ENCODE measurements at regions not wholly inside any gene's neighbourhood (a gene's known extent, or its start where the extent isn't known, plus 50 kb on each side); places are given as distances from the start of the nearest gene placed in this dataset.

GRCh38 chr3:64932016-64932518, 244.3 kb upstream of the ADAMTS9 start:
- no peak overlapping the region for H3K27ac ChIP-seq (ENCODE audit: low read depth)
- Mint-ChIP-seq H3K4me1 (no peaks in the 10 kb centered on the region), H3K9me3 (peaks cover 25% of the 10 kb centered on the region), H3K36me3 (ENCODE audit: low read depth) (peaks cover 13% of the 10 kb centered on the region; the same call in 2 of the 3 replicates), H3K27me3 (ENCODE audit: insufficient read depth, low read depth, poor library complexity) (no peaks in the 10 kb centered on the region), H3K4me3 (no peak overlapping the region), H3K27ac (no peak overlapping the region)
- DNase-seq (ENCODE audit: low spot score) (no peak), ATAC-seq (no peak)
- H3K4me3 ChIP-seq = no peak overlapping the region
- H3K36me3 ChIP-seq (ENCODE audit: insufficient read depth) = peaks cover 6% of the 10 kb centered on the region; the same call in 1 of the 2 replicates
- no peak overlapping the region for H2AFZ ChIP-seq
- TF ChIP-seq ZNF331 (CRISPR knock-in tag; IDR thresholded peaks at IDR 0.05; ENCODE audit: low read depth) (no peak), REST (IDR thresholded peaks at IDR 0.05; ENCODE audit: unreplicated experiment) (no peak), JUNB (IDR thresholded peaks at IDR 0.05; ENCODE audit: unreplicated experiment) (no peak)
- H4K20me1 ChIP-seq (replicated peaks; ENCODE audit: insufficient read depth) = no peaks in the 10 kb centered on the region
- H3K4me1 ChIP-seq (ENCODE audit: insufficient read depth) = no peaks in the 10 kb centered on the region
- no peak overlapping the region for H3K4me2 ChIP-seq
- no peaks in the 10 kb centered on the region for H3K79me2 ChIP-seq (replicated peaks; ENCODE audit: insufficient read depth)
- H3K9me2 ChIP-seq (ENCODE audit: insufficient read depth) = peaks cover 6% of the 10 kb centered on the region; the same call in 1 of the 2 replicates
- no peaks in the 10 kb centered on the region for H3K27me3 ChIP-seq (ENCODE audit: insufficient read depth)
- no peaks in the 10 kb centered on the region for H3F3A ChIP-seq (replicated peaks; ENCODE audit: low read depth)

- no peak overlapping the region for H3K27ac Mint-ChIP-seq
- Histone ChIP-seq H2AFZ (no peak overlapping the region), H4K20me1 (replicated peaks; ENCODE audit: insufficient read depth) (no peaks in the 10 kb centered on the region), H3F3A (replicated peaks; ENCODE audit: low read depth) (no peaks in the 10 kb centered on the region), H3K4me1 (ENCODE audit: insufficient read depth) (no peaks in the 10 kb centered on the region), H3K36me3 (ENCODE audit: insufficient read depth) (peaks cover 6% of the 10 kb centered on the region; the same call in 1 of the 2 replicates), H3K79me2 (replicated peaks; ENCODE audit: insufficient read depth) (no peaks in the 10 kb centered on the region), H3K27me3 (ENCODE audit: insufficient read depth) (no peaks in the 10 kb centered on the region), H3K9me2 (ENCODE audit: insufficient read depth) (peaks cover 9% of the 10 kb centered on the region; the same call in 1 of the 2 replicates), H3K27ac (ENCODE audit: low read depth) (no peak overlapping the region), H3K4me3 (no peak overlapping the region), H3K4me2 (no peak overlapping the region)
- no peak overlapping the region for H3K4me3 Mint-ChIP-seq
- H3K36me3 Mint-ChIP-seq (ENCODE audit: low read depth) = peaks cover 13% of the 10 kb centered on the region; the same call in 2 of the 3 replicates
- H3K4me1 Mint-ChIP-seq = no peaks in the 10 kb centered on the region
- ATAC-seq = no peak
- no peak for DNase-seq (ENCODE audit: low spot score)
- no peak for TF ChIP-seq POLR2AphosphoS5 (IDR thresholded peaks at IDR 0.05; ENCODE audit: low read depth)
- no peak for TF ChIP-seq ZNF114 (CRISPR knock-in tag; IDR thresholded peaks at IDR 0.05)
- TF ChIP-seq CTCF (conservative IDR thresholded peaks at IDR 0.05; ENCODE audit: low read depth in 2 of 2) = no peak
- no peak for TF ChIP-seq EZH2phosphoT487 (IDR thresholded peaks at IDR 0.05; ENCODE audit: unreplicated experiment)
- TF ChIP-seq CREB1 (CRISPR knock-in tag; IDR thresholded peaks at IDR 0.05; ENCODE audit: low read depth) = no peak
- TF ChIP-seq ZNF462 (CRISPR knock-in tag; IDR thresholded peaks at IDR 0.05) = no peak
- H3K27me3 Mint-ChIP-seq (ENCODE audit: insufficient read depth, low read depth, poor library complexity) = no peaks in the 10 kb centered on the region
- H3K9me3 Mint-ChIP-seq = peaks cover 25% of the 10 kb centered on the region
These were observed 243.1 kb upstream of the ADAMTS9 start for GRCh38 chr3:64930891-64931290.
